Frontal cortex (tissue), 3 donors: ENCODE measurements at regions not wholly inside any gene's neighbourhood (a gene's known extent, or its start where the extent isn't known, plus 50 kb on each side); places are given as distances from the start of the nearest gene placed in this dataset.

ENCODE experiments used
- DNase-seq, 2 donors: peaks; one replicate each; pipeline ENCODE4 v3.0.0; 2012; ENCODE audit warnings: low spot score in 2 of 2
- FAIRE-seq: peaks from 2 replicates; lab custom pipeline; 2012; peaks lifted over from hg19 to GRCh38; lab: Jason Lieb, UNC
- donor health status: control.
- donor health status: control.
- donor health status: control.

- DNase-seq (no peak), FAIRE-seq (no peak)
Measured at GRCh38 chr6:56005426-56005825, 130.0 kb upstream of the BMP5 start.

GRCh38 chr6:56004426-56004825, 129.0 kb upstream of the BMP5 start:
- DNase-seq (no peak), FAIRE-seq (no peak)

- DNase-seq (no peak), FAIRE-seq (no peak)
Measured at GRCh38 chr6:56003616-56004015, 128.2 kb upstream of the BMP5 start.

- FAIRE-seq (no peak), DNase-seq (no peak)
Measured at GRCh38 chr6:56002336-56002735, 126.9 kb upstream of the BMP5 start.

GRCh38 chr6:55998576-55998975, 123.2 kb upstream of the BMP5 start:
- FAIRE-seq (no peak), DNase-seq (no peak)

GRCh38 chr6:55997223-55997874, 122.0 kb upstream of the BMP5 start:
- FAIRE-seq (no peak), DNase-seq (no peak)

GRCh38 chr6:55994531-55994930, 119.1 kb upstream of the BMP5 start:
- DNase-seq (no peak), FAIRE-seq (no peak)

- FAIRE-seq = no peak
Measured at GRCh38 chr6:55993418-55993817, 118.0 kb upstream of the BMP5 start.

GRCh38 chr6:55992546-55992945, 117.2 kb upstream of the BMP5 start:
- FAIRE-seq = no peak
- no peak for DNase-seq

More at GRCh38 chr6:55993418-55993817, 118.0 kb upstream of the BMP5 start:
- DNase-seq = no peak

GRCh38 chr6:55985309-55985708, 109.9 kb upstream of the BMP5 start:
- DNase-seq (no peak), FAIRE-seq (no peak)

GRCh38 chr6:55983861-55984260, 108.5 kb upstream of the BMP5 start:
- no peak for DNase-seq
- no peak for FAIRE-seq

GRCh38 chr6:55981660-55982059, 106.3 kb upstream of the BMP5 start:
- DNase-seq (no peak), FAIRE-seq (no peak)

- FAIRE-seq (peak; percentile 91), DNase-seq (peak in 1 of 2 donors; percentile 14)
Measured at GRCh38 chr6:55980627-55981211, 105.3 kb upstream of the BMP5 start.

- FAIRE-seq (no peak), DNase-seq (no peak)
Measured at GRCh38 chr6:55979526-55979925, 104.1 kb upstream of the BMP5 start.

GRCh38 chr6:55977959-55978665, 102.7 kb upstream of the BMP5 start:
- DNase-seq (no peak), FAIRE-seq (no peak)

- no peak for DNase-seq
- FAIRE-seq = no peak
Measured at GRCh38 chr6:55974688-55975087, 99.3 kb upstream of the BMP5 start.

GRCh38 chr6:55972091-55972490, 96.7 kb upstream of the BMP5 start:
- no peak for DNase-seq
- FAIRE-seq = no peak

- FAIRE-seq (no peak), DNase-seq (no peak)
Measured at GRCh38 chr6:55969526-55969925, 94.1 kb upstream of the BMP5 start.

- no peak for FAIRE-seq
Measured at GRCh38 chr6:55968926-55969325, 93.5 kb upstream of the BMP5 start.

GRCh38 chr6:55964136-55964535, 88.7 kb upstream of the BMP5 start:
- DNase-seq (no peak), FAIRE-seq (no peak)

More at GRCh38 chr6:55968926-55969325, 93.5 kb upstream of the BMP5 start:
- no peak for DNase-seq

GRCh38 chr6:55963301-55963700, 87.9 kb upstream of the BMP5 start:
- no peak for FAIRE-seq

More at GRCh38 chr6:55963301-55963700, 87.9 kb upstream of the BMP5 start:
- DNase-seq = no peak
